SJSA1 (cell line): ENCODE measurements at regions not wholly inside any gene's neighbourhood (a gene's known extent, or its start where the extent isn't known, plus 50 kb on each side); places are given as distances from the start of the nearest gene placed in this dataset.

Source experiments
- DNase-seq, 2 experiments: peaks; one replicate each; pipeline ENCODE4 v3.0.0-alpha.2; 2015 to 2020; ENCODE audit warnings: low spot score in 2 of 2, low read depth in 1 of 2
- H3K27ac ChIP-seq: fragments of 250-450 bp; sonication (Bioruptor Pico); 2 replicates; pipeline ENCODE4 v1.5.1; 2020; ENCODE audit warnings: mild to moderate bottlenecking, moderate library complexity
- H3K27me3 ChIP-seq: fragments of 250-450 bp; sonication (Bioruptor Pico); replicated peaks from 2 replicates; pipeline ENCODE4 v1.5.1; 2020; ENCODE audit warnings: mild to moderate bottlenecking, moderate library complexity
- H3K36me3 ChIP-seq: fragments of 250-450 bp; sonication (Bioruptor Pico); 2 replicates; pipeline ENCODE4 v1.5.1; 2020; ENCODE audit warnings: mild to moderate bottlenecking
- H3K4me1 ChIP-seq: fragments of 250-450 bp; sonication (Bioruptor Pico); replicated peaks from 2 replicates; pipeline ENCODE4 v1.6.1; 2021; ENCODE audit warnings: mild to moderate bottlenecking
- H3K4me3 ChIP-seq: fragments of 250-450 bp; sonication (Bioruptor Pico); 2 replicates; pipeline ENCODE4 v1.5.1; 2020; ENCODE audit warnings: mild to moderate bottlenecking
- H3K9me3 ChIP-seq: fragments of 250-450 bp; sonication (Bioruptor Pico); replicated peaks from 2 replicates; pipeline ENCODE4 v1.5.1; 2020; ENCODE audit warnings: mild to moderate bottlenecking

DNA sequence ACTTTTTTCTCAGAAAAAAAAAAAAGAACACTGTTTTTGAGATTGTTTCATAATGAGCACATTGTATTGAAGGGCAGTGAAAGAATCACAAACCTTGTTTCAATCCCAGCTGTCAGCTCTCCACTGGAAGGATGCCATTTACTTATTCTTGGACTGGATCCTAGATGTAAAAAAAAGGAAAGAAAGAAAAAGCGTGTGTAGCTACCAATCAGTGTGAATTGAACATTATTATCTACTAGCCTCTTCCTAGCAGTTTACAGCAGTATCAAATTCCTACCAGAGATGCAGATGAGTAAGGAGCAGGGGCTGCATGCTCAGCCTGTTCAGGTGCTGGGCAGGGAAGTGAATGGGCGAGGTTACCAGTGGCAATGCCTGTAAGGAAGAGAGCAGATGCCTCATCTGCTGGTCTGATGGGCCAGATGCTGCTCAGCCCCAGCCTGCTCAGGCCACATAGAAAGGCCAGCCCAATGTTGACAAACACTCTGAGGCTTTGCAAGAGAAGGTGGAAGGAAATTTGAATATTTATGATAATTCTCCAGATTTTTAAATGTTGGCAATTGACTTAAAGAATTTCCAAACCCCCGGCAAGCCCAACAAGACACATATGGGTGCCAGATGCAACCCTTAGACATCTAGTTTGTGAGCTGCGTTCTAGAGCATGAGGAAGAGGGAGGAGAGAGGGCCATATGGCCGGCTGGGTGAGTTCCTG is 189.5 kb downstream of the IBTK start:
- Histone ChIP-seq H3K9me3 (no peaks in the 10 kb centered on the region), H3K4me3 (no peak overlapping the region), H3K27ac (no peak overlapping the region), H3K27me3 (no peaks in the 10 kb centered on the region), H3K4me1 (no peaks in the 10 kb centered on the region), H3K36me3 (no peaks in the 10 kb centered on the region)
- no peak for DNase-seq

DNA sequence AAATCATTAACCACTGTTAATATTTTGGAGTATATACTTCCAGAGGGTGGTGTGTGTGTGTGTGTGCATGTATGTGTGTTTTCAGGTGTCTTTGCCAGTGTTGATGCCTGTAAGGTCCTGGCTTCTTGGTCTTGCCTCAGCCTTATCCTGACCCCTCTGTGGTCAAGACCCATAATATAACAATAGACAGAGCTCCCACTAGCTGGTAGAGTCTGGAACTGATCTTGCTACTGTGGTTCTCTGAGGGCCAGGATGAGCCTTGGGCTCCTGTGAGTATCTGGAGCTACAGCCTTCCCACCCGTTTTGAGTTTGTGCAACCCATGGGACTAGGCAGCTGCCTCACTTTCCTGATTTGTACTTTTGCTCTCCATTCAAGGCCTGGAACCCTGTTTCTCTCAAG is 191.0 kb downstream of the IBTK start:
- Histone ChIP-seq H3K36me3 (no peaks in the 10 kb centered on the region), H3K27ac (no peak overlapping the region), H3K4me3 (no peak overlapping the region), H3K4me1 (no peaks in the 10 kb centered on the region), H3K27me3 (no peaks in the 10 kb centered on the region), H3K9me3 (no peaks in the 10 kb centered on the region)
- DNase-seq: no peak

- H3K4me3 ChIP-seq: no peak overlapping the region
- no peaks in the 10 kb centered on the region for H3K27me3 ChIP-seq
- H3K27ac ChIP-seq: no peak overlapping the region
Measured at GRCh38 chr6:82045965-82046756, 201.4 kb downstream of the IBTK start.

GRCh38 chr6:82040405-82041221 is 206.9 kb downstream of the IBTK start:
- Histone ChIP-seq H3K36me3 (no peaks in the 10 kb centered on the region), H3K4me3 (no peak overlapping the region), H3K27ac (no peak overlapping the region), H3K4me1 (0 out of 2 replicates have a peak, but pooled peaks cover 4% of the 10 kb centered on the region), H3K27me3 (no peaks in the 10 kb centered on the region), H3K9me3 (no peaks in the 10 kb centered on the region)
- DNase-seq: peak; percentile 47 to 56

More at GRCh38 chr6:82045965-82046756, 201.4 kb downstream of the IBTK start:
- peak in 1 of 2 experiments; percentile 11 for DNase-seq
- no peaks in the 10 kb centered on the region for H3K4me1 ChIP-seq
- H3K36me3 ChIP-seq: no peaks in the 10 kb centered on the region
- H3K9me3 ChIP-seq: no peaks in the 10 kb centered on the region

GRCh38 chr6:82038631-82039030 is 208.9 kb downstream of the IBTK start:
- Histone ChIP-seq H3K27ac (no peak overlapping the region), H3K9me3 (no peaks in the 10 kb centered on the region), H3K4me1 (peaks cover 4% of the 10 kb centered on the region; the same call in 1 of the 2 replicates), H3K27me3 (no peaks in the 10 kb centered on the region), H3K4me3 (no peak overlapping the region), H3K36me3 (no peaks in the 10 kb centered on the region)
- DNase-seq: no peak

DNA sequence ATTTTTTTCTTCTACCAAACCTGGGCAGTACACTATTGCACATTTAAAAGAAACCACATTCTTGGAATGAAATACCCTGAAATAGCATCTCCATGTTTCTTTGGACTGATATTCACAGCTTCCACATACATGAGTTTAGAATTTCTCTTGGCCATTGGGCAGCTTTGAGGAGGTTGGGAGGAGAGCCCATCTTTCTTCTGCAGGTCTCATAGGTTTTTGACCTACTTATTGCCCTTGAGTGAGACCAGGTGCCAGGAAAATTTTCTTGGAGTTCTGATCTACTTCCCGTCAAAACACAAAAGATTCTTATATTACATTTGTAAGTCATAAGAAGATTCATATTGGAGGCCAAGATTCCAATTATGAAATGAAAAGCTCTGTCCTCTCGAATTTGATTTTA is 212.0 kb downstream of the IBTK start:
- Histone ChIP-seq H3K4me3 (no peak overlapping the region), H3K4me1 (peaks cover 10% of the 10 kb centered on the region), H3K27ac (no peak overlapping the region), H3K9me3 (no peaks in the 10 kb centered on the region), H3K36me3 (no peaks in the 10 kb centered on the region), H3K27me3 (no peaks in the 10 kb centered on the region)
- no peak for DNase-seq

DNA sequence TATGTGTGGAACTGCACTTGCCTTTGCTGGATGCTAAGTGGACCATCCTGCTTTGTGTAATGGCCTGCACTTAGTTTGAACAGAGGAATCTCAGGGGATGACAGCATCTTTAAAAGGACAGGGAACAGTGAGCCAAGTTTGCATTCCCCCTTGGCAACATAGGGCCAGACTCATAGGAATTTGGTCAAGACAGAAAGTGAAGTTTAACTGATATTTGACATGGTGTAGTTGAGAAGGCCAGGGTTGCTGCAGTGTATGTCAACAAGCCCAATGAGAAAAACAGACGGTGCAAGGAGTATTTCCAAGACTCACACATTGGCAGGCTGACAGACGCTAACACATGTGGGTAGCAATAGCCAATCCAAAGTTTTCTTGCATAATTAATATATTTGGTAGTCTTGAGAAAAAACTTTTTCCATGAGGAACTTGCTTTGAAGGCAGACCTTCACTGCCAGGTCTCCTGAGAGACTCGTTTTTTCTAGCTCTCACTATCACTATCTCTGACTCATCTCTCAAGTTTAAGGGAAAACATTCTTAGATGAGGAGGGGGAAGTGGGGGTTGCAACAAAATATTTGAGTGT is 213.8 kb downstream of the IBTK start:
- Histone ChIP-seq H3K4me1 (peaks cover 7% of the 10 kb centered on the region), H3K27ac (no peak overlapping the region), H3K4me3 (no peak overlapping the region), H3K27me3 (no peaks in the 10 kb centered on the region), H3K9me3 (no peaks in the 10 kb centered on the region), H3K36me3 (no peaks in the 10 kb centered on the region)
- DNase-seq: no peak

GRCh38 chr6:82032444-82032843 is 215.1 kb downstream of the IBTK start:
- peaks cover 7% of the 10 kb centered on the region for H3K4me1 ChIP-seq
- no peak overlapping the region for H3K27ac ChIP-seq
- no peak overlapping the region for H3K4me3 ChIP-seq
- H3K9me3 ChIP-seq: no peaks in the 10 kb centered on the region
- H3K36me3 ChIP-seq: no peaks in the 10 kb centered on the region
- H3K27me3 ChIP-seq: no peaks in the 10 kb centered on the region
- DNase-seq: no peak

GRCh38 chr6:82030761-82031503 is 216.6 kb downstream of the IBTK start:
- H3K9me3 ChIP-seq: no peaks in the 10 kb centered on the region

GRCh38 chr6:82030301-82030700 is 217.2 kb downstream of the IBTK start:
- Histone ChIP-seq H3K27ac (peak overlapping the region; percentile 19; the same call in 1 of the 2 replicates), H3K4me3 (no peak overlapping the region), H3K36me3 (no peaks in the 10 kb centered on the region), H3K9me3 (no peaks in the 10 kb centered on the region), H3K4me1 (peaks cover 7% of the 10 kb centered on the region), H3K27me3 (no peaks in the 10 kb centered on the region)
- DNase-seq: no peak

More at GRCh38 chr6:82030761-82031503, 216.6 kb downstream of the IBTK start:
- Histone ChIP-seq H3K27me3 (no peaks in the 10 kb centered on the region), H3K36me3 (no peaks in the 10 kb centered on the region), H3K4me3 (no peak overlapping the region), H3K27ac (peak overlapping the region; percentile 19; the same call in 1 of the 2 replicates), H3K4me1 (peaks cover 7% of the 10 kb centered on the region)
- DNase-seq: peak in 1 of 2 experiments; percentile 7

DNA sequence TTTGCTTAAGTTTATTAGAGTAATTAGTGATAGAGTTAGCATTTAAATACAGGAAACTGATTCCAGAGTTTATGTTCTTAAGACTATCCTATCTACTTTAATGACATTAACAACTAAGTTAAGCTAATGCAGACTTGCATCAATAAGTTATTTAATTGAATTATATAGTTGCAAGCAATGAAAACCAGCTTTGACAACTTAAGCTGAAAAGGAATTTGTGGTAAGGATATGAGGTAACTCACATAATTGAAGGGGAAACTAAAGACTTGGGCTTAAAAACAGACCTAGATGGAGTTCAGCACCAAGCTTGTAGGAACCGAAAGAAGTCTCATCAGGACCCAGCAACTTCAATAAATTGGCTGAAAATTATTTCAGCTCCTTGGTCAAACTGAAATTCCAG is 222.3 kb downstream of the IBTK start:
- Histone ChIP-seq H3K4me3 (no peak overlapping the region), H3K27ac (no peak overlapping the region), H3K4me1 (peaks cover 16% of the 10 kb centered on the region), H3K9me3 (no peaks in the 10 kb centered on the region), H3K27me3 (no peaks in the 10 kb centered on the region), H3K36me3 (no peaks in the 10 kb centered on the region)
- no peak for DNase-seq

DNA sequence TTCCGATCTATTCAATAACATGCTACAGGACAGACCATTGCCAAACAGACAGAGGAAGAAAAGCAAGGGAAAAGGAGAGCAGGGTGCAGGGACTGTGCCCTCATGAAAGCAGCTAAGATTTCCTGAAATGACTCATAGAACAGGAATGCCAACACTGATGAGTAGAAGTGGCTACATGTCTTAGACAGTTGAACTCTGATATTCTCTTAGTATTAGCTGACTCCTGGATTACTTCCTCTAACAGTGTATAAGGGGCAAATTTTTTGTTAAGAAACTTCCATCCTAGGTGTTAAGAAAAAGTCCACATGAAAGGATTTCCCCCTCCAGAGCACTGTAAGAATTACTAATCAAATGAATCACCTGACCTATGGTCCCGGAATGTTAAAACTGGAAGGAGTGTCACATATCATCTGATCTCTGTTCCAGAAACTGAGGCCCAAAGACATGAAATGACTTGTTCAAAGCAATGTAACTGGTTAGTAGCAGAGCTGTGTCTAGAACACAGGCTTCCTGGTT is 224.9 kb downstream of the IBTK start:
- DNase-seq: peak in 1 of 2 experiments; percentile 73
- H3K4me3 ChIP-seq: no peak overlapping the region
- no peaks in the 10 kb centered on the region for H3K27me3 ChIP-seq
- H3K27ac ChIP-seq: peak overlapping the region; percentile 58
- H3K36me3 ChIP-seq: no peaks in the 10 kb centered on the region
- H3K9me3 ChIP-seq: no peaks in the 10 kb centered on the region
- H3K4me1 ChIP-seq: peaks cover 16% of the 10 kb centered on the region

GRCh38 chr6:82017773-82018172 is 229.8 kb downstream of the IBTK start:
- no peaks in the 10 kb centered on the region for H3K36me3 ChIP-seq
- DNase-seq: no peak
- H3K27ac ChIP-seq: no peak overlapping the region
- no peaks in the 10 kb centered on the region for H3K9me3 ChIP-seq
- no peak overlapping the region for H3K4me3 ChIP-seq
- H3K4me1 ChIP-seq: peaks cover 49% of the 10 kb centered on the region
- H3K27me3 ChIP-seq: no peaks in the 10 kb centered on the region
